ENCODE measurements at regions not wholly inside any gene's neighbourhood (a gene's known extent, or its start where the extent isn't known, plus 50 kb on each side); places are given as distances from the start of the nearest gene placed in this dataset.

GRCh38 chr7:131203291-131203976 is 124.2 kb upstream of the MKLN1 start:
- no peak for DNase-seq

DNA sequence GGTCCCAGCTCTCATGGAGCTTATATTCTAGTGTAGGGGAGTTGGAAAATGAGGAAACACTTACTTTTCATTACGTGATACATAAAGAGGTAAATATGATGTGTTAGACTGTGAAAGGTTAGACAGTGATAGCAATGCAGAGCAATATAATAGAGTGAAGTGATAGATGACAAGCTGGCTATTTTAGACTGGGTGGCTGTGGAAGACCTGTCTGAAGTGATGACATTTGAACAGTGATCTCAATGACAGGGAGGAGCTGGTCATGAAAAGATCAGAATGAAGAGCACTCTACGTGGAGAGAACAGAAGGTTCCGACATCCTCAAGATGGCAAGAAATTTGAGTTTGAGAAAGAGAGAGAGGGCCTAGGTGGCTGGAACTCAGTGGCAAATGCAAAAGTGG is 118.9 kb upstream of the MKLN1 start:
- DNase-seq = no peak

DNA sequence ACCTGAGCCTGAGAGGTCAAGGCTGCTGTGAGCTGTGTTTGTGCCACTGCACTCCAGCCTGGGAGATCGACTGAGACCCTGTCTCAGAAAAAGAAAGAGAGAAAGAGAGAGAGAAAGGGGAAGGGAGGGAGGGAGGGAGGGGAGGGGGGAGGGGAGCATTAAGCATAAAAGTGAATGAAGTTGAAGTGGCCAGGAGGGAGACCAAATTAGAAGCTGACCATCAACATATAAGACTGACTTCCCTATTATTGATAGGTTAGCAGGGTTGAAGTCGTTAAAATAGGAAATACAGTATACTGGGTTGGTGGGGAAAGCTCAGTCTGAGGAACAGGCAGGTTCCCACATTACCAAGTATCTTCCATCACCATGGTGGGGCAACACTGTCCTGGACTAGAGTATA is 117.1 kb upstream of the MKLN1 start:
- DNase-seq = no peak

DNA sequence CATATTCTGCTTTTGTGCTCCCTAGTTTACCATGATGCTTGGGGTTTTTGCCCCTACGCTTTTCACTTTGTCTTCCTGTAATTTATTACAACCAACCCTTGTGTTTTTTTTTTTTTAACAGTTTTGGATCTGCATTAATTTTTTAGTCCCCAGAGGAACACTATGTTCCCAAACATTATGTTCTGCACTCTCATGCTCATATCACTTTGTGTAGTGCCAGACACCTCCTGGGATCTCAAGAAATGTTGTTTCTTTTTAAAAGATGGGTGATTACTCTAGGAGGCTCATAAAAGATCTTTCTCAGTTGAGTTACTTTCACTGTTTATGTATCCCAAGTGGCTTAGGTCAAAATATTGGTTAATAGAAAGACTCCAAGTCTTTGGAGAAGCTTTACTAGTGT is 116.2 kb upstream of the MKLN1 start:
- DNase-seq = no peak

DNA sequence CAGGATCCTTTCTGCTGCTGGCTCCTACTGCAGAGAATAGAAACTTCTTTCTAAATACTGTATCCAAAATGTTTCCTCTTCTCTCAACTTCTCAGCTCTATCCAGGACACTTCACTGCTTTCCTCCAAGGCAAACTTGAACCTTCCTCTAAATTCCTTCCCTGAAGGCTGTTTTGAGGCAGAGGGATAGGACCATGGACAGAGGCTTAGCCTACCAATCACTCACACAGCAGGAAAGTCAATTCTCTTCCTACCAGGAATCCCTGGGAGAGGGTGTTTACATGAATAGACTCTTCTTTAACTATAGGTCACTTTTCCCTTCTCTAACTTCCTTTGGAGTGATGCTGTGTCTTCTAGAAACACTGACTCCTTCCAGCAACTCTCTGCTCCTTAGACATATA is 115.6 kb upstream of the MKLN1 start:
- no peak for DNase-seq

- DNase-seq = no peak
Observed at GRCh38 chr7:131218727-131219128, 108.9 kb upstream of the MKLN1 start.

GRCh38 chr7:131219312-131220041 is 108.2 kb upstream of the MKLN1 start:
- no peak for DNase-seq

- no peak for DNase-seq
Observed at GRCh38 chr7:131221061-131221460, 106.6 kb upstream of the MKLN1 start.

- no peak for DNase-seq
Observed at GRCh38 chr7:131222171-131222570, 105.5 kb upstream of the MKLN1 start.

DNA sequence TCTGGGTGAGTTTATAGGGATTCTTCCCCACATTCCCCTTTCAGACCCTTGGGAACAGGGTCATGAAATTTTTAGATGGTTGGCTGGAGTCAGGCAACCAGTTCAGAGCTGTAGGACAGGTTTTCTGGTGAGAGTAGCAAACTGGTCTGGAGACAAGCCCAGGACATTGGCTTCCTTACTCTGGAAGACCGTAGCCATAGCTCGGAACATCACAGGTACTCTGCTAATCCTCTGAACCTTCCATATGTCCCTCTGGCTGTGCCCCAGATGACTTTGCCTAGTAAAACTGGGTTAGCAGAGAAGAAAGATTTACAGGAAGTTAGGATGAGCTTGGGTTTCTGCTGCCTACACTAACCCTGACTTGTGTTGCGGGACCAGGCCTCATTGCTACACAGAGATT is 104.5 kb upstream of the MKLN1 start:
- no peak for DNase-seq

- no peak for DNase-seq
Observed at GRCh38 chr7:131224996-131225395, 102.7 kb upstream of the MKLN1 start.

DNA sequence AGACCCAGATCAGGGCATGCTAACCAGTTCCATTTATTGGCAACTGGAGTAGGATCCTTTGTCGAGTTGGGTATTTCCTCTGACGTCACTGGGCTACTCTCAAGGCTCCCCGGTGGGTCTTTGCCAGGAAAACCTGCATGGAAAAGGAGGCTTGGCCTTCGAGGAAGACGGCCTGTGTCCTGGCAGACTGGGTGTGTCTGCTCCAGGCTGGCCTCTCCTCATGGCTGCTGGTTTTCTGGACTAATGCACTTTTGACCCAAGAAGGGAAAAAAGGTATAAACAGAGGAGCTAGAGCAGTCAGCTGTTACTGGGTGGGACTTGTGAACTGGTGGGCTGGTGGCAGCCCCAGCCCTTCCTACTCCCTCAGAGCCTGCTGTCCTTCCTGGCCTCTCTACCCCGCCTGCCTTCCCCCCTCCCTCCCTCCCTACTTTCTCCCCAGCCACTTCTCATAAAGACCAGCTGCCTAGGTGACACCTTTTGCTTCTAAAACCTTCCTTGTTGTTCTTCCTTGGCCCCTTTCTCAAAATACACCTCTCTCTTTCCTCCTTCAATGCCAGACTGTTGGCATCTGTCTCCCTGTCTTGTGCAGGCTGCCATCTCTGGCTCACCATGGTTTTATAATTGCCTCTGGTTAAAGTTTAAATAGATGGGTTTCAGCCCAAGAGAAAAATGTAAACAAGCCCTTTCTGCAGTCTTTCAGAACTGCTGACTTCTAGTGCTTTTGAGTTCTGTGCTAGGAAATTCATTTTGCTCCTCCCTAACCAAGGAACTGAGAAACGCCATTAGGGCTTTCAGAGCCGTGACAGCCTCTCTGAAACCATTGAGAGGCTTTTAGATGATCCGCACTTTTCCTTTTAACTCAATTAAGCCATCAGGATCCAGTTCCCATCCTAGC is 101.8 kb upstream of the MKLN1 start:
- no peak for DNase-seq

DNA sequence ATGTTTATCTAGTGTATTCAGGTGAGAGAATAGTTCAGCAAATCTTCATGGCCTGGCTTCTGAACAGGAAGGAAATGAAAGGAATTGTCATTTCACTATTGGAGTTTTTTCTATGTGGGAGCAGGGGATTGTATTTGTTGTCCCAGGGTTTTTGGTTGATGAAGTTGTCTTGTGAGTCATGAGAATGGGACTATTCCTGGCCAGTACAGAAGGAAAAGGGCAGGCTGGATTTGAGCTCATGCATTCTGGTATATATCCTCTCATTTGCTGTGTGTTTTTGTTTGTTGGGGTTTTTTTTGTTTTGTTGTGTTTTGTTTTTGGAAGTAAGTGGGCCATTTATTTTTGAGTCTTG is 101.2 kb upstream of the MKLN1 start:
- no peak for DNase-seq

DNA sequence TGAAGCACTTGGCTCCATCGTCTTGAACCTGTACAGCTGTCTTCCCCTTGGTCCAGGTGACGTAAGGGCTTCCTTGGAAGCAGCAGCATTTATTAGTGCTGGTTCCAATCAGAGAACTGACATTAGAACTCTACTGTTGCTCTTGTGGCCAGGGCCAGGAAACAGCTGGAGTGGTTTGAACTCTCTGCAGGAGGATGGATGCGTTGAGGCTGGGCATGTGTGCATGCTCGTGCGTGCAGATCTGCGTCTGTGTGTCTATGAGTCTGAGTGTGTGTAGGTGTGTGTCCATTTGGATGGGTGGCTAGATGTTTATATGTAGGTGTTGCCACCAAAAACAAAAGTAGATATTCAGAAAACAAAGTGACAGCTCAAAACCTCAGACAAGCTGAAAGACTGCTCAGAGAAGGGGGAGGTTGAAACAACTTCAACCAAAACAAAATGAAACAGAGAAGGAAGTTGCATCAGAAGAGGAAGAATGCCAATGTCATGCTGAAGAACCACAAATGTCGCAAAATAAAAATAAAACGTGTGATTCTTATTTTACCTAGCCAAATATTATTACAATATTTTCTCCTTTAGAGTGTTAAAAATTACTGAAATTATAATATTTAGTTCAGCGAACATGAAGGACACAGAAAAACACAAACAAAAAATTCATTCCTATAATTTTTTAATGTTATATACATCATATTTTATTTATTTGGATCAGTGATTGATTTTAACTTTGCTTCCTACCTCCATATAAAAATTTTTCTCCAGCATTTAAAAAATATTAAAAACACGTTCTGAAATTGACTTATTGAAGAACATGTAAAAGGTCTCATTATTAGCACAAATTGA is 96.1 kb upstream of the MKLN1 start:
- DNase-seq = peak; percentile 14

- DNase-seq = no peak
Observed at GRCh38 chr7:131232768-131233167, 94.9 kb upstream of the MKLN1 start.

DNA sequence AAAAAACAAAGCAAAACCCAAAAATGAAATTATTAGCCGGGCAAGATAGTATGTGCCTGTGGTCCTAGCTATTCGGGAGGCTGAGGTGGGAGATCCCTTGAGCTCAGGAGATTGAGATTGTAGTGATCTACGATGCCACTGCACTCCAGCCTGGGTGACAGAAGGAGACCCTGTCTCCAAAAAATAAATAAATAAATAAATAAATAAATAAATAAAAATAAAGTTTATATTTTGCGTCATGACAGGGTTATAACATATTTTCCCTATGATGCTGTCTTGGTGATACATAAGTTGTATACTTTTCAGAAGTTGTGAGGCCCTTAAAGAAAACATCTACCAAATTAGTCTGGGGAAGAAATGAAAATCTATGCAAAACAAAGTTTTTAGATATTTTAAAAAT is 94.5 kb upstream of the MKLN1 start:
- no peak for DNase-seq

DNA sequence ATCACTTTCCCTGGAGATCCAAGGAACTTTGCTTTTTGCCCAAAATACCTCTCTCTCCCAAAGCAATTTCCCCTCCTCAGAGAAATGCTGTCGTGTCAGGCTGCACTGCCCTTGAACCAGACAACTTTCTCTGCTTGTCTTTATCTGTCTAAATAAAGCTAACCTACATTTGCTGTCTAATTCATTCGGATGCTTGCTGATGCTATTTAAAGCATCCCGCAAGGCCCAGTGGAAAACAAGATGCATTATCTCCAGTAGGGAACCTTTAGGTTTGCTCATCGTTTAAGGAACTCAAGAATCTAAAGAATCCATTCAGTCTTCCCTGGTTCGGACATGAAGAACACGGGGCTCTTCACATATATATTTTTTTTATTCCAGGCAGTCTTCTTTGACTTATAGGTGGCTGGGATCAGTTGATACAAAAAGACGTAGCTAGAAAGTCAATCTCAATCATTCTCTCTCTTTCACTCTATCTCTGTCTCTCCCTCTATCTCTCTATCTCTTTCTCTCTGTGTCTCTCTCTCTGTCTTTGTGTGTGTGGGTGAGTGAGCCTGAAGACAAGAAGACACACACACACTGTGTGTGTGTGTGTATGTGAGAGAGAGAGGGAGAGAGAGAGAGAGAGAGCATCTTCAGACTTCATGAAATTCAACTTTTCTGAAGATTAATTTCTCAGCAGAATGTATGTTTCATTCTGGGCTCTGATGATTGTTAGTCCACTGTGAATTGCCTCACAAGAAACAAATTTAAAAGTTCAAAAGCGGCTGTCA is 92.8 kb upstream of the MKLN1 start:
- DNase-seq = no peak

GRCh38 chr7:131235489-131236317 is 92.0 kb upstream of the MKLN1 start:
- no peak for DNase-seq

GRCh38 chr7:131236318-131236672 is 91.4 kb upstream of the MKLN1 start:
- no peak for DNase-seq

GRCh38 chr7:131238347-131238931 is 89.2 kb upstream of the MKLN1 start:
- DNase-seq = peak; percentile 27

- DNase-seq = no peak
Observed at GRCh38 chr7:131241386-131241785, 86.3 kb upstream of the MKLN1 start.

Measured in hematopoietic multipotent progenitor cell treated with erythropoietin and hydrocortisone succinate and interleukin-3 and kit ligand, for 8 days (in vitro differentiated cells).